ENCODE measurements at regions not wholly inside any gene's neighbourhood (a gene's known extent, or its start where the extent isn't known, plus 50 kb on each side); places are given as distances from the start of the nearest gene placed in this dataset.

DNA sequence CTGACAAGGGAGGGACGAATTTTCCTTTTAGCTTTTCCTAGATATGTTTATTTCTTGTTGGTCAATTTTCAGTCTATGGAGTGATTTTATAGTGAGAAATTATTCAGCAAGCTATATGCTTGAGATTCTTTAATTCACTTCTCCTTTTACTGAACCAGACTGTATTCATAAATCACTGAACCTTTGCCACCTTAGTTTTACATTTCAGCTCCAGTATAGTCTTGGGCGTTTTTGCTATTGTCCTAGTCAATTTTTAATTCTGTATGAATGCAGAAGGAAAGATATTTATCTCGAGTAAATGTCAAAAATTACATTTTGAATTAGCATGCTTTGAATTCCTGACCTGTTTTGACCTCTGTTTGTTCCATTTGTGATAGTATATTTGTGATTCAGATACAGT, 468.9 kb downstream of the IPMK start:
- TF ChIP-seq, protein P1, sequence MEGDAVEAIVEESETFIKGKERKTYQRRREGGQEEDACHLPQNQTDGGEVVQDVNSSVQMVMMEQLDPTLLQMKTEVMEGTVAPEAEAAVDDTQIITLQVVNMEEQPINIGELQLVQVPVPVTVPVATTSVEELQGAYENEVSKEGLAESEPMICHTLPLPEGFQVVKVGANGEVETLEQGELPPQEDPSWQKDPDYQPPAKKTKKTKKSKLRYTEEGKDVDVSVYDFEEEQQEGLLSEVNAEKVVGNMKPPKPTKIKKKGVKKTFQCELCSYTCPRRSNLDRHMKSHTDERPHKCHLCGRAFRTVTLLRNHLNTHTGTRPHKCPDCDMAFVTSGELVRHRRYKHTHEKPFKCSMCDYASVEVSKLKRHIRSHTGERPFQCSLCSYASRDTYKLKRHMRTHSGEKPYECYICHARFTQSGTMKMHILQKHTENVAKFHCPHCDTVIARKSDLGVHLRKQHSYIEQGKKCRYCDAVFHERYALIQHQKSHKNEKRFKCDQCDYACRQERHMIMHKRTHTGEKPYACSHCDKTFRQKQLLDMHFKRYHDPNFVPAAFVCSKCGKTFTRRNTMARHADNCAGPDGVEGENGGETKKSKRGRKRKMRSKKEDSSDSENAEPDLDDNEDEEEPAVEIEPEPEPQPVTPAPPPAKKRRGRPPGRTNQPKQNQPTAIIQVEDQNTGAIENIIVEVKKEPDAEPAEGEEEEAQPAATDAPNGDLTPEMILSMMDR (IDR thresholded peaks at IDR 0.05; ENCODE audit: insufficient read depth, low read length) = no peak
- DNase-seq (ENCODE audit: low read depth) = no peak
- no peak overlapping the region for H3K4me3 ChIP-seq (ENCODE audit: low read depth, low read length)

- TF ChIP-seq, protein P1 (IDR thresholded peaks at IDR 0.05; ENCODE audit: insufficient read depth, low read length) = no peak
- DNase-seq (ENCODE audit: low read depth) = no peak
- H3K4me3 ChIP-seq (ENCODE audit: low read depth, low read length) = no peak overlapping the region
These were observed 476.1 kb downstream of the IPMK start for GRCh38 chr10:57791546-57791945.

DNA sequence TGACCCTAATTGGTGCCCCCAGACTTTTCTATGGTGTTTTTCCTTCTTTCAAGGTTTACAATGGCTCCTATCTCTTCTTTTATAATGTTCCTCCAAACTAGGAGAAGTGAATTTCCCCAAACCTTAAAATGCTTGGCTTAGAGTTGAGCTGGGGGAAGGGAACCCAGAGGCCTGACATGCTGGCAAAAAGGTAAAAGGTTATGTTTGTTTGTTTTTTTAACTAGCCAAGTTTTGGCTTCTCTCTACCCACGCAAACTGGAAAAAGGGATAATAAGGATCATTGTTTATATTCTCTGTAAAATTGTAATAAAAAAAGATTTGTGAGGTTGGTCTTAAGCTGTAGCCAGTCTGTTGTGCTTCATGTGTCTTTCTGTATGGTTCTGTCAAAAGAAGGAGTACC, 477.0 kb downstream of the IPMK start:
- TF ChIP-seq, protein P1 (IDR thresholded peaks at IDR 0.05; ENCODE audit: insufficient read depth, low read length) = no peak

GRCh38 chr10:57788117-57788516, 479.6 kb downstream of the IPMK start:
- TF ChIP-seq, protein P1 (IDR thresholded peaks at IDR 0.05; ENCODE audit: insufficient read depth, low read length) = no peak
- no peak overlapping the region for H3K4me3 ChIP-seq (ENCODE audit: low read depth, low read length)
- no peak for DNase-seq (ENCODE audit: low read depth)

More for the DNA sequence above, 477.0 kb downstream of the IPMK start:
- H3K4me3 ChIP-seq (ENCODE audit: low read depth, low read length) = no peak overlapping the region
- DNase-seq (ENCODE audit: low read depth) = no peak

- no peak for DNase-seq (ENCODE audit: low read depth)
- TF ChIP-seq, protein P1 (IDR thresholded peaks at IDR 0.05; ENCODE audit: insufficient read depth, low read length) = no peak
- no peak overlapping the region for H3K4me3 ChIP-seq (ENCODE audit: low read depth, low read length)
These were observed 480.6 kb downstream of the IPMK start for GRCh38 chr10:57786850-57787750.

DNA sequence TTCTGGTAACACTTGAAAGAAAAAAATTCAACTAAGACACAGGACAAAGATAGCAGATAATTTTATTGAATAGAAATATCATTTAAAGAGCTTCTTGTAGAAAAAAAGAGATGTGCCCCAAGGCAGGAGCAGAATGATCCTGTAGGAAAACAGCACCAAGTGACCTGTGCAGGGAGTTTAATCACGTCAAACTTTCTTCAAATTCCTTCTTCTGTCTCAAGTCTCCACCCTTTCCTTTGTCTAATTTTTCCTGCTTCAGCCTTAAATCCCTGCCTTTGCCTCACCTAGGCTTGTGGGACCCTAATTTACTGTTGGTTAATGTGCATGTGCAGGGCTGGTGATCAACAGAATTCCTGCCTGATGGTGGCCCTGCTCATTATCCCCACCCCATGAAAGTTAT, 481.4 kb downstream of the IPMK start:
- no peak for DNase-seq (ENCODE audit: low read depth)
- no peak overlapping the region for H3K4me3 ChIP-seq (ENCODE audit: low read depth, low read length)
- TF ChIP-seq, protein P1 (IDR thresholded peaks at IDR 0.05; ENCODE audit: insufficient read depth, low read length) = no peak

Measured in fibroblast of the aortic adventitia (primary cell).